AG10803 (cell line): ENCODE measurements at regions not wholly inside any gene's neighbourhood (a gene's known extent, or its start where the extent isn't known, plus 50 kb on each side); places are given as distances from the start of the nearest gene placed in this dataset.

ENCODE experiments used
- DNase-seq: peaks from one replicate; pipeline ENCODE4 v3.0.0; 2010; ENCODE audit warnings: low read depth
- H3K4me3 ChIP-seq: 2 replicates; pipeline ENCODE4 v1.5.1; 2011; ENCODE audit warnings: mild to moderate bottlenecking, low read length, control low read depth
- CTCF ChIP-seq: conservative IDR thresholded peaks from 2 replicates; pipeline ENCODE4 v1.5.1; 2011; ENCODE audit warnings: mild to moderate bottlenecking, low read length, control low read depth, inconsistent platforms

- no peak overlapping the region for H3K4me3 ChIP-seq
- no peak for DNase-seq
- no peak for TF ChIP-seq CTCF
Observed at GRCh38 chr6:120260636-120261035, 911.1 kb upstream of the MAN1A1 start.

GRCh38 chr6:120254651-120255050 is 905.1 kb upstream of the MAN1A1 start:
- no peak for TF ChIP-seq CTCF
- H3K4me3 ChIP-seq: no peak overlapping the region
- no peak for DNase-seq

DNA sequence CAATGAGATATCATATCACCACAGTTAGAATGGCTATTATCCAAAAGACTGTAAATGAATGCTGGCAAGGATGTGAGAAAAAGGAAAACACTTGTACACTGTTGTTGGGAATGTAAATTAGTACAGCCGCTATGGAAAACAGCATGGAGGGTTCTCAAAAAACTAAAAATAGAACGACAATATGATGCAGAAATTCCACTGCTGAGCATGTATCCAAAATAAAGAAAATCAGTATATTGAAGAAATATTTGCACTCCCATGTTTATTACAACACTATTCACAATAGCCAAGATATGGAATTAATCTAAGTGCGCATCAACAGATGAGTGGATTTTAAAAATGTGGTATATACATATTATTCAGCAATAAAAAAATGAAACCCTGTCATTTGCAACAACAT is 898.9 kb upstream of the MAN1A1 start:
- DNase-seq: no peak
- TF ChIP-seq CTCF: no peak
- no peak overlapping the region for H3K4me3 ChIP-seq

DNA sequence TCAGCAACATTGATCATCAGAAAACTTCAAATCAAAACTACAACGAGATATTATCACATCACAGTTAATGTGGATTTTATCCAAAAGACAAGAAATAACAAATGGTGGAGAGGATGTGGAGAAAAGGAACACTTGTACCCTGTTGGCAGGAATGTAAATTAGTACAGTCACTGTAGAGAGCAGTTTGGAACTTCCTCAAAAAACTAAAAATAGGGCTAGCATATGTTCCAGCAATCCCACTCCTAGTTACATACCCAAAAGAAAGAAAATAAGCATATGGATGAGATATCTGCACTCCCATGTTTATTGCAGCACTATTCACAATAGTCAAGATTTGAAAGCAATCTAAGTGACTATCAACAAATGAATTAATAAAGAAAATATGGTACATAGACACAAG is 887.7 kb upstream of the MAN1A1 start:
- no peak for TF ChIP-seq CTCF
- H3K4me3 ChIP-seq: no peak overlapping the region
- DNase-seq: no peak

DNA sequence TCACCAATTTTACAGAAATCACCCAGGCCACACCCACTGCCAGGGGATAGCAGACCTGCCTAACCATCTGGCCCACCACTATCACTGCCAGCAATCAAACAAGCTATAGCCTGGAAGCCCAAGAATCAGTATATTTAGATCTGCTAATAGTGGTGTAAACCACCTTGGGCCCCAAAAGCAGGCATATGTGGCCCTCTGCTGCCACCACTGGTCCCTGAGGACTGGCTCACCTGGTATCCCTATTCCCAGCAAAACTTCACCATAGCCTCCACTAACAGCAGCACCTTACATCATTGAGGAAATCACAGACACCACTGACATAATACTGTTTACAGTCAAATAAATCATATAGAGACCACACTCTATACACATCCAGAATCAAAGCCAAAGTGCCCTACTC is 880.4 kb upstream of the MAN1A1 start:
- TF ChIP-seq CTCF: no peak
- no peak for DNase-seq
- no peak overlapping the region for H3K4me3 ChIP-seq

- H3K4me3 ChIP-seq: no peak overlapping the region
- no peak for TF ChIP-seq CTCF
- DNase-seq: no peak
Observed at GRCh38 chr6:120228297-120228696, 878.7 kb upstream of the MAN1A1 start.

DNA sequence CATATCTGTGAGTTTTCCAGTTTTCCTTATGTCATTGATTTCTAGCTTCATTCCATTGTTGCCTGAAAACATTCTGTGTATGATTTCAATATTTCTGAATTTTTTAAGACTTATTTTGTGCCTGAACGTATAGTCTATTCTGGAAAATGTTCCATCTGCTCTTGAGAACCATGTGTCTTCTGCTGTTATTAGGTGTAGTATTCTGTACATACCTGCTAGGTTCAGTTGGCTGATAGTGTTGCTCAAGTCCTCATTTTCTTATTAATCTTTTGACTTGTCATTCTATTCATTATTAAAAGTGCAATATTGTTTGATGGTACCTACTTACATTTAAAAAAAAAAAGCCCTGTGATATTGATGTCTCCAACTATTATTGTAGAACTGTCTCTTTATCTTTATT is 869.8 kb upstream of the MAN1A1 start:
- no peak for TF ChIP-seq CTCF
- H3K4me3 ChIP-seq: no peak overlapping the region
- no peak for DNase-seq
